ENCODE measurements at regions not wholly inside any gene's neighbourhood (a gene's known extent, or its start where the extent isn't known, plus 50 kb on each side); places are given as distances from the start of the nearest gene placed in this dataset.
"Not testable (repeated sequence)": the region's sequence is repeated elsewhere in the genome, so short reads cannot be mapped to it uniquely, and the experiment has no call there.

DNA sequence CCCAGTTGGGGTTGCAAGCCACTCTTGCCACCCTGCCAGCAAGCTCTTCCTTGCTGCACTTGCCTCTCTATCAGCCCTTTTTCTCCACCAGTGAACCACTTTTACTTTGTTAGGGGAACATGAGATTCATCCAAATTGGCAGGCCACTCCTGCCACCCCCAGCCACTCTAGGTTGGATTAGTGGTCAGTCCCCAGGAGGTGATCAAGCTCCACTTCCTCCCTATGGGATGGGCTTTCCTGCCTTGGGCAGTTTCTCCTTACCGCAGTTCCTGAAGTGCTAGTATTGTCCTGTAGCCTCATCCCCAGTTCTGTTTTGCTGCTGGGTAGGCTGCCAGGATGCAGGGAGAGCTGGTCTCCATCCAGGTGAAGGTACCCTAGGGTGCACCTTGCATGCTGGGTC lies 104.5 kb downstream of the ALG10 start:
- TF ChIP-seq, protein P1, sequence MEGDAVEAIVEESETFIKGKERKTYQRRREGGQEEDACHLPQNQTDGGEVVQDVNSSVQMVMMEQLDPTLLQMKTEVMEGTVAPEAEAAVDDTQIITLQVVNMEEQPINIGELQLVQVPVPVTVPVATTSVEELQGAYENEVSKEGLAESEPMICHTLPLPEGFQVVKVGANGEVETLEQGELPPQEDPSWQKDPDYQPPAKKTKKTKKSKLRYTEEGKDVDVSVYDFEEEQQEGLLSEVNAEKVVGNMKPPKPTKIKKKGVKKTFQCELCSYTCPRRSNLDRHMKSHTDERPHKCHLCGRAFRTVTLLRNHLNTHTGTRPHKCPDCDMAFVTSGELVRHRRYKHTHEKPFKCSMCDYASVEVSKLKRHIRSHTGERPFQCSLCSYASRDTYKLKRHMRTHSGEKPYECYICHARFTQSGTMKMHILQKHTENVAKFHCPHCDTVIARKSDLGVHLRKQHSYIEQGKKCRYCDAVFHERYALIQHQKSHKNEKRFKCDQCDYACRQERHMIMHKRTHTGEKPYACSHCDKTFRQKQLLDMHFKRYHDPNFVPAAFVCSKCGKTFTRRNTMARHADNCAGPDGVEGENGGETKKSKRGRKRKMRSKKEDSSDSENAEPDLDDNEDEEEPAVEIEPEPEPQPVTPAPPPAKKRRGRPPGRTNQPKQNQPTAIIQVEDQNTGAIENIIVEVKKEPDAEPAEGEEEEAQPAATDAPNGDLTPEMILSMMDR (IDR thresholded peaks at IDR 0.05), result no peak
- ATAC-seq (ENCODE audit: low FRiP score) (no peak), DNase-seq (ENCODE audit: low spot score) (no peak)

DNA sequence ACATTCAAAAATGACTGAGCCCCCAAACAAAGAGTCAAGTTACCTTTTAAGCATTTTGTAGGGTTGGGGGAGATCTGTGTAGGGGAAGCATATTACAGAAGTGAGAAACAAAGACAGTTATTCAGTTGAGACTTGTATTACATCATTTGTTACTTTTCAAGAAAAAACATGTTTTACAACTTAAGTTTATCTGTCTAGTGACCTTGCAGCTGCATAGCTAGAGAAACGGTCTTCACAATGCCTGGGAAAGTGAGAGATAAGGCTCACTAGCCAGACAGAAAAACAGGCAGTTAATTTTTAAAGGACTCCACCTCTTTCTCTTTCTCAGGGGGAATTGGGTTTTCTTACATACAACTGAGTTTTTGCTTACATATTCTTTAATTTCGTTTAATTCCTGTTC lies 105.1 kb downstream of the ALG10 start:
- not testable (repeated sequence) for DNase-seq (ENCODE audit: low spot score); ATAC-seq (ENCODE audit: low FRiP score)

DNA sequence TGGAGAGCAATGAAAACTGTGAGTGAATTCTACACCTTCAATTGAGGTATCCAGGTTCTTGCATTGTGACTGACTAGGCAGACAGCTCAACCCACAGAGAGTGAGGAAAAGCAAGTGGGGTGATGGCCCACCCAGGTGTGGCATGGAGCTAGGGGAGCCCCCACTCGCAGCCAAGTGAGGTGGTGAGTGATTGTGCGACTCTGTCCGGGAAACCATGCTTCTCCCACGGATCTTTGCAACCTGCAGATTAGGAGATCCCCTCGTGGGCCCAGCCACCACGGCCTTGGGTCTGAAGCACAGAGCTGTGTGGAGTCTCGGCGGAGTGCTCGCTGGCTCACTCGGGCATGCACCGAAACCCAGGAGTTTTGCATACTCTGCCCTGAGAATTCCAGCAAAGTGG lies 120.1 kb downstream of the ALG10 start:
- no peak for ATAC-seq (ENCODE audit: low FRiP score)
- DNase-seq (ENCODE audit: low spot score), result no peak
- TF ChIP-seq, protein P1 (IDR thresholded peaks at IDR 0.05), result no peak

DNA sequence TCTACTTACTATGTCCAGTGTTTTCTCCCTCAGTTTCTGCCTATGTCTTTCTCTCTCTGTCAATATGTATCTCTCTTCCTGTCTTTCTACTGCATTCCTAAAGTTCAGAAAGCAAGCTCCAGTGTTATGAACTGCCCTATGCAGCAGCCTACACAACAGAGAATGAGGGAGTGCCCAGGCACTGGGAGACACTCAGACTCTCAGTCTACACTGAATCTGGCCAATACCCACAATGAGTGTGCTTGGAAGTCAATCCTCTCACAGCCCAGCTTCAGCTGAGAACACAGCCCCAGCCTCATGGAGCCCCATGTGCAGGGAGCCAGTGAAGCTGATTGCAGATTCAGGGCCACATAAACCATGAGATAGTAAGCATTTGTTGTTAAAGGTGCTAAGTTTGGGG lies 128.7 kb downstream of the ALG10 start:
- TF ChIP-seq, protein P1 (IDR thresholded peaks at IDR 0.05), result no peak
- ATAC-seq (ENCODE audit: low FRiP score) (no peak), DNase-seq (ENCODE audit: low spot score) (no peak)

DNA sequence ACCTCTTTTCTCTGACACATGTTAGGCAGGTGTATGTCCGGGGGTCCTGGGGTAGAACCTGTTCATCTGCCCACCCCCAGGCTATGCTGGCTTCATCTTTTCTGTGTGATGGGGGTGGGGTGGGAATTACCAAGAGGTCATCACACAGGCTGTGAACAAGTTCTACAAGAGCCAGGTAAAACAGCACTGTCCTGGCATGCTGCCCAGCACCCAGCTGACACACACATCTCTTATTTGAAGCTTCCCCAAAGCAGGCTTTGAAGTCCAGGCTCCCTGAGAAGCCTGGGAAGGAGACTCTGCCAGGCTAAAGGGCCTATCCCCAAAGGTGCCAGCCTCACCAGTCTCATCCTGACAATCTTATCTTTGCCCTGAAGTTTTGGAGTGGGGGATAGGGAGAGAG lies 141.1 kb downstream of the ALG10 start:
- no peak for DNase-seq (ENCODE audit: low spot score)
- TF ChIP-seq, protein P1 (IDR thresholded peaks at IDR 0.05), result no peak
- ATAC-seq (ENCODE audit: low FRiP score), result no peak

DNA sequence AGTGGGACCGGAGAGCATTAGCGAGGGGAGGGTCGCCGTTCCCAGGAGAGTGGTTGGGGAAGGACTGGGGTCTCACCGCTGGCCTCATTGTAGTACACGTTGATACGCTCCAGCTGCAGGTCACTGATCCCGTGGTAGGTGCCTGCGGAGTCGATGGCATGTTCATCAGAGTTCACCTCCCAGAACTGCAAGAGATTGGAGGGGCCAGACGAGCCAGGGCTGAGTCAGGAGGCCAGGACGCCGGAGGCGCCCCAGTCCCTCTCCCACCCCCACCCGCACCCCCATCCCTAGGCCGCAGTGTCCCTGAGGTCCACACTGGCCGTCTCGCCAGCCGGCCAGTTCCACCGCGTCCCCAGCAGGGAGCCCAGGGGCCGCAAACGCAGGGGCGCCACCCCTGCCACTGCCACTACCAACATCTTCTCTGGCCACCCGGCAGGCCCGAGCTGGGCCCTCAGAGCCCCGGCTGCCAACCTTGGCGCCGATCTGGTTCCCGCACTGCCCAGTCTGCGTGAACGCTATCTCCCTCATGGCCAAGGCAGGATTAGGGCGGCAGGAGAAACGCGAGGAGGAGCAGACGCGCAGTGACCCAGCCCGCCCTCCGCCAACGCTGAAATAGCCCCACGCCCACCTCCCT lies 144.2 kb downstream of the ALG10 start:
- DNase-seq (ENCODE audit: low spot score) (no peak), ATAC-seq (ENCODE audit: low FRiP score) (no peak)

DNA sequence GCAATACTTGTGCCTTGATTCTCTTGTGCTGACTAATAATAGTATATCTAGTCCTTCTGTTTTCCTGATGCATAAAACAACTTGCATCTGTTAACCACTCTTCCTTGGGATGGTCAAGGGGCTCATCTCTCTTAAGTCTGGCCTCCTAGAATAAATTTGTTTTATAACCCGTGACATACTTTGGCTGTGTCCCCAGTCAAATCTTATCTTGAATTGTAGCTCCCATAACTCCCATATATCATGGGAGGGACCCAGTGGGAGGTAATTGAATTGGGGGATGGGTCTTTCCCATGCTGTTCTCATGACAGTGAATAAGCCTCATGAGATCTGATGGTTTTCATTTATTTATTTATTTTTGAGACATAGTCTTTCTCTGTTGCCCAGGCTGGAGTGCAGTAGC lies 146.2 kb downstream of the ALG10 start:
- ATAC-seq (ENCODE audit: low FRiP score), result not testable (repeated sequence)

More for the DNA sequence above, 144.2 kb downstream of the ALG10 start:
- TF ChIP-seq, protein P1 (IDR thresholded peaks at IDR 0.05), result no peak

DNA sequence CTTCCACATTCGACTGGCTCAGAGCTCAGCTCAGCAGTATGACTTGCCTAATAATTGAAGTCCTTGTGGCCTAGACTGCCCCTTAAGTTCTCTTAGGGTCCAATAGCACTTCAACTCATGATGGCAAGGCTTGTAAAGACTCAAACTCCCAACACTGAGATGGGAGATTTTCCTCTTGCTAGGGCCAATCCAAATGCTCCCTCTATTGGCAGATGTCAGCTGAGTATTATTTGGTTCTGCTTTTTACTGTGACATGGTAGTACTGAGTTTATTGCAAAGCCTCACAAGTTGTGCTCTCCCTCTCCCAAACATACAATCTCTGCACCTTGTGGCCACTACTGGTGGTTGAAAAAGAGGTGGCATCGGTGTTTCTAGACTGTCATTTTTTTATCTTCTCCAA lies 164.2 kb downstream of the ALG10 start:
- DNase-seq (ENCODE audit: low spot score) (no peak), ATAC-seq (ENCODE audit: low FRiP score) (no peak)
- TF ChIP-seq, protein P1 (IDR thresholded peaks at IDR 0.05), result no peak

More for the DNA sequence above, 146.2 kb downstream of the ALG10 start:
- DNase-seq (ENCODE audit: low spot score), result not testable (repeated sequence)
